ENCODE measurements at regions not wholly inside any gene's neighbourhood (a gene's known extent, or its start where the extent isn't known, plus 50 kb on each side); places are given as distances from the start of the nearest gene placed in this dataset.

DNA sequence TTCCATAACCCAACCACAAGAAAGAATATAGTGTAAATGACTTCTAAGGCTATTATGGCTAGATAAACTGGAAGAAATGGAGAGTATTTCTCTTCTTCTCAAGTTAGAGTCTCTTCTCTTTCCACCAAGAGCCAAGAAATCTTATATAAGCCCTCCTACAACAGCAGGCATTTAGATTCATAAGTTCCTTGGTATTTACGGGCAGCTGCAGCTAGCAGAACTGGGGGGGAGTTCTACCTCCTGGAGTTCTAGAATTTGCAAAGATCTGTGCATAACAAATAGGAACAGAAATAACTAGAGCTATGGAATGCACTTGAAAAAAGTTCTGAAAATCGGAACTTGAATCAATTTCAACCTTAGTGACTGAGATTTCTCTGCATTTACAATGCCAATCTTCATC, 715.2 kb upstream of the GRM3 start:
- no peak overlapping the region for H3K4me3 ChIP-seq (ENCODE audit: low read length, poor library complexity, severe bottlenecking)
- H3K4me2 ChIP-seq (ENCODE audit: low read depth, low read length, poor library complexity, severe bottlenecking), result no peak overlapping the region
- H3K4me1 ChIP-seq (ENCODE audit: insufficient read depth, low read length, poor library complexity, severe bottlenecking), result no peaks in the 10 kb centered on the region
- no peaks in the 10 kb centered on the region for H3K79me2 ChIP-seq (ENCODE audit: insufficient read depth, low read length)
- no peaks in the 10 kb centered on the region for H3K27me3 ChIP-seq (ENCODE audit: insufficient read depth, low read length, poor library complexity, severe bottlenecking)
- TF ChIP-seq, protein P1, sequence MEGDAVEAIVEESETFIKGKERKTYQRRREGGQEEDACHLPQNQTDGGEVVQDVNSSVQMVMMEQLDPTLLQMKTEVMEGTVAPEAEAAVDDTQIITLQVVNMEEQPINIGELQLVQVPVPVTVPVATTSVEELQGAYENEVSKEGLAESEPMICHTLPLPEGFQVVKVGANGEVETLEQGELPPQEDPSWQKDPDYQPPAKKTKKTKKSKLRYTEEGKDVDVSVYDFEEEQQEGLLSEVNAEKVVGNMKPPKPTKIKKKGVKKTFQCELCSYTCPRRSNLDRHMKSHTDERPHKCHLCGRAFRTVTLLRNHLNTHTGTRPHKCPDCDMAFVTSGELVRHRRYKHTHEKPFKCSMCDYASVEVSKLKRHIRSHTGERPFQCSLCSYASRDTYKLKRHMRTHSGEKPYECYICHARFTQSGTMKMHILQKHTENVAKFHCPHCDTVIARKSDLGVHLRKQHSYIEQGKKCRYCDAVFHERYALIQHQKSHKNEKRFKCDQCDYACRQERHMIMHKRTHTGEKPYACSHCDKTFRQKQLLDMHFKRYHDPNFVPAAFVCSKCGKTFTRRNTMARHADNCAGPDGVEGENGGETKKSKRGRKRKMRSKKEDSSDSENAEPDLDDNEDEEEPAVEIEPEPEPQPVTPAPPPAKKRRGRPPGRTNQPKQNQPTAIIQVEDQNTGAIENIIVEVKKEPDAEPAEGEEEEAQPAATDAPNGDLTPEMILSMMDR (conservative IDR thresholded peaks at IDR 0.05; ENCODE audit: low read length), result no peak
- no peak for TF ChIP-seq EZH2phosphoT487 (IDR thresholded peaks at IDR 0.05; ENCODE audit: borderline replicate concordance)
- no peaks in the 10 kb centered on the region for H3K9me3 ChIP-seq (ENCODE audit: insufficient read depth, low read depth, low read length)
- no peaks in the 10 kb centered on the region for H3K9me2 ChIP-seq (replicated peaks; ENCODE audit: low read depth, low read length)
- no peaks in the 10 kb centered on the region for H3K36me3 ChIP-seq (ENCODE audit: insufficient read depth, low read length)
- no peak overlapping the region for H2AFZ ChIP-seq (ENCODE audit: low read length)
- no peaks in the 10 kb centered on the region for H4K20me1 ChIP-seq (ENCODE audit: insufficient read depth, low read length, poor library complexity, severe bottlenecking)
- H3F3A ChIP-seq (ENCODE audit: low read depth), result no peaks in the 10 kb centered on the region
- H3K9ac ChIP-seq (ENCODE audit: low read depth, low read length, poor library complexity, severe bottlenecking), result no peak overlapping the region

DNA sequence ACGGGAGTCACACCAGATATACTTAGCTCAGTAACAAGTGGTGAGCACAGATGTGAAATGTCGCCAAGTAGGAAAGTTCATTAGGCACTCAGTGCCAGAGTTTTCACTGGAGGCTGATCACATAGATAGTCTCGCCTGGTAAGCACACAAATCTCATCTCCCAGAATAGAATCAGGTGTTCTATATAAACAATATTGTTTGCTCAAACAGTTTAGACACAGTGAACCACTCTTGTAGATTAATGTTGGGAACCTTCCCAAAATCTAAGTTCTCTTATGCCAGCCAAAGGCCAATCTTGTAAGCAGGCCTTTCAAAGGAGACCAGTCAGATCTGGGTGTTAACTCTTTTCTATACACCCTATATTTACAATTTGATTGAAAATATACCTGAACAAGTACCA, 716.5 kb upstream of the GRM3 start:
- Histone ChIP-seq H3K36me3 (ENCODE audit: insufficient read depth, low read length) (no peaks in the 10 kb centered on the region), H3K4me2 (ENCODE audit: low read depth, low read length, poor library complexity, severe bottlenecking) (no peak overlapping the region), H3K4me3 (ENCODE audit: low read length, poor library complexity, severe bottlenecking) (no peak overlapping the region), H3K9ac (ENCODE audit: low read depth, low read length, poor library complexity, severe bottlenecking) (no peak overlapping the region), H3F3A (ENCODE audit: low read depth) (no peaks in the 10 kb centered on the region), H3K27me3 (ENCODE audit: insufficient read depth, low read length, poor library complexity, severe bottlenecking) (no peaks in the 10 kb centered on the region), H3K9me2 (replicated peaks; ENCODE audit: low read depth, low read length) (no peaks in the 10 kb centered on the region), H3K79me2 (ENCODE audit: insufficient read depth, low read length) (no peaks in the 10 kb centered on the region), H2AFZ (ENCODE audit: low read length) (no peak overlapping the region), H3K4me1 (ENCODE audit: insufficient read depth, low read length, poor library complexity, severe bottlenecking) (no peaks in the 10 kb centered on the region), H4K20me1 (ENCODE audit: insufficient read depth, low read length, poor library complexity, severe bottlenecking) (no peaks in the 10 kb centered on the region), H3K9me3 (ENCODE audit: insufficient read depth, low read depth, low read length) (no peaks in the 10 kb centered on the region)
- TF ChIP-seq, protein P1 (conservative IDR thresholded peaks at IDR 0.05; ENCODE audit: low read length), result no peak
- TF ChIP-seq EZH2phosphoT487 (IDR thresholded peaks at IDR 0.05; ENCODE audit: borderline replicate concordance), result no peak

DNA sequence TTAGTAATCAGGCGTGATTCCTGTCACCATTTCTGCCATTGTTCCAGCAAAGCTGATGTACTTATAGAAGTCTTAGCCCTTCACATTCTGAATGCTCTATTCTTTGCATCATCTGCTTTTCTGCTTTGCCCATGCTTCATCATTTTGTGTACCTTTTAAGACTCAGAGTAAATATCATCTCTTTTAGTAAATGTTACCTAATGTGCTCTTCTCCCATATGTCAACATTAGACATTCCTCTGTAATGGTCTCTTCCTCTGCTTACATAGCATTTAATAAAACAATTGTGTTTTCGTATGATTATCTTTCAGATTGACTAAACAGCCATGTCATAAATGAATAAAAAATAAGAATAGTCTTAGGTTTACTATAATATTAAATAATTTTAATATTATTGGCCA, 719.6 kb upstream of the GRM3 start:
- TF ChIP-seq, protein P1 (conservative IDR thresholded peaks at IDR 0.05; ENCODE audit: low read length), result no peak
- TF ChIP-seq EZH2phosphoT487 (IDR thresholded peaks at IDR 0.05; ENCODE audit: borderline replicate concordance), result no peak
- Histone ChIP-seq H3K9me2 (replicated peaks; ENCODE audit: low read depth, low read length) (no peaks in the 10 kb centered on the region), H4K20me1 (ENCODE audit: insufficient read depth, low read length, poor library complexity, severe bottlenecking) (no peaks in the 10 kb centered on the region), H3K4me2 (ENCODE audit: low read depth, low read length, poor library complexity, severe bottlenecking) (no peak overlapping the region), H3K9me3 (ENCODE audit: insufficient read depth, low read depth, low read length) (no peaks in the 10 kb centered on the region), H3K4me3 (ENCODE audit: low read length, poor library complexity, severe bottlenecking) (no peak overlapping the region), H3F3A (ENCODE audit: low read depth) (no peaks in the 10 kb centered on the region), H3K9ac (ENCODE audit: low read depth, low read length, poor library complexity, severe bottlenecking) (no peak overlapping the region), H3K4me1 (ENCODE audit: insufficient read depth, low read length, poor library complexity, severe bottlenecking) (no peaks in the 10 kb centered on the region), H3K27me3 (ENCODE audit: insufficient read depth, low read length, poor library complexity, severe bottlenecking) (no peaks in the 10 kb centered on the region), H2AFZ (ENCODE audit: low read length) (no peak overlapping the region), H3K79me2 (ENCODE audit: insufficient read depth, low read length) (no peaks in the 10 kb centered on the region), H3K36me3 (ENCODE audit: insufficient read depth, low read length) (no peaks in the 10 kb centered on the region)

Measured in Loucy (cell line).